ENCODE measurements at regions not wholly inside any gene's neighbourhood (a gene's known extent, or its start where the extent isn't known, plus 50 kb on each side); places are given as distances from the start of the nearest gene placed in this dataset.

DNA sequence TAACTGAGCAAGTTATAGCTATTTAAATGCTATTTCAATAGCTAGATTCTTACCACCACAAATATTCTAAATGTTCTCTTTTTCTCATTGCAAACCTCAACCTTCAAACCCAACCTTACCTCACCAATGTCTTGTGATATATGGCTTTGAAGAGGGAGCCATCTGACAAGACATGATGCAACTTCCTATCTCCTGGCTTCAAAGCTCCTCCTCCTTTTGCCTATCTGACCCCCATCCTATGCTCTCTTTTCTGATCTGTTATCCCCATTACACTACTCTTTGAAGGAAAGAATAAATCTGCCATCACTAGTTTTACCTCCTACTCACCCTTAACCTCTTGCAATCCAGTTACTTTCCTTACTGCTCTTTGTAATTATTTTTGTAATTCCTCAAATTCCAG lies 235.6 kb upstream of the ZSWIM2 start:
- H3K79me2 ChIP-seq (ENCODE audit: insufficient read depth, low read length), result no peaks in the 10 kb centered on the region
- H3K4me2 ChIP-seq (ENCODE audit: low read depth, low read length, poor library complexity, severe bottlenecking), result no peak overlapping the region
- TF ChIP-seq, protein P1, sequence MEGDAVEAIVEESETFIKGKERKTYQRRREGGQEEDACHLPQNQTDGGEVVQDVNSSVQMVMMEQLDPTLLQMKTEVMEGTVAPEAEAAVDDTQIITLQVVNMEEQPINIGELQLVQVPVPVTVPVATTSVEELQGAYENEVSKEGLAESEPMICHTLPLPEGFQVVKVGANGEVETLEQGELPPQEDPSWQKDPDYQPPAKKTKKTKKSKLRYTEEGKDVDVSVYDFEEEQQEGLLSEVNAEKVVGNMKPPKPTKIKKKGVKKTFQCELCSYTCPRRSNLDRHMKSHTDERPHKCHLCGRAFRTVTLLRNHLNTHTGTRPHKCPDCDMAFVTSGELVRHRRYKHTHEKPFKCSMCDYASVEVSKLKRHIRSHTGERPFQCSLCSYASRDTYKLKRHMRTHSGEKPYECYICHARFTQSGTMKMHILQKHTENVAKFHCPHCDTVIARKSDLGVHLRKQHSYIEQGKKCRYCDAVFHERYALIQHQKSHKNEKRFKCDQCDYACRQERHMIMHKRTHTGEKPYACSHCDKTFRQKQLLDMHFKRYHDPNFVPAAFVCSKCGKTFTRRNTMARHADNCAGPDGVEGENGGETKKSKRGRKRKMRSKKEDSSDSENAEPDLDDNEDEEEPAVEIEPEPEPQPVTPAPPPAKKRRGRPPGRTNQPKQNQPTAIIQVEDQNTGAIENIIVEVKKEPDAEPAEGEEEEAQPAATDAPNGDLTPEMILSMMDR (IDR thresholded peaks at IDR 0.05; ENCODE audit: insufficient read depth, low read length, poor library complexity, severe bottlenecking), result no peak
- no peak for TF ChIP-seq EZH2phosphoT487 (conservative IDR thresholded peaks at IDR 0.05; ENCODE audit: low read length)
- no peaks in the 10 kb centered on the region for H3K36me3 ChIP-seq (ENCODE audit: low read length)
- H3K9ac ChIP-seq (ENCODE audit: low read length), result no peak overlapping the region
- H4K20me1 ChIP-seq (ENCODE audit: low read depth, low read length), result no peaks in the 10 kb centered on the region
- no peaks in the 10 kb centered on the region for H3K9me3 ChIP-seq (ENCODE audit: insufficient read depth, low read length)
- H3K27ac ChIP-seq (ENCODE audit: low read depth, low read length), result no peak overlapping the region
- no peaks in the 10 kb centered on the region for H3F3A ChIP-seq (ENCODE audit: insufficient read depth)
- H2AFZ ChIP-seq (ENCODE audit: low read depth, low read length, severe bottlenecking), result no peak overlapping the region
- H3K27me3 ChIP-seq (ENCODE audit: low read length), result no peaks in the 10 kb centered on the region
- no peaks in the 10 kb centered on the region for H3K9me2 ChIP-seq (replicated peaks; ENCODE audit: insufficient read depth, low read length)
- no peak overlapping the region for H3K4me3 ChIP-seq (ENCODE audit: insufficient read depth, low read length, poor library complexity, severe bottlenecking)

DNA sequence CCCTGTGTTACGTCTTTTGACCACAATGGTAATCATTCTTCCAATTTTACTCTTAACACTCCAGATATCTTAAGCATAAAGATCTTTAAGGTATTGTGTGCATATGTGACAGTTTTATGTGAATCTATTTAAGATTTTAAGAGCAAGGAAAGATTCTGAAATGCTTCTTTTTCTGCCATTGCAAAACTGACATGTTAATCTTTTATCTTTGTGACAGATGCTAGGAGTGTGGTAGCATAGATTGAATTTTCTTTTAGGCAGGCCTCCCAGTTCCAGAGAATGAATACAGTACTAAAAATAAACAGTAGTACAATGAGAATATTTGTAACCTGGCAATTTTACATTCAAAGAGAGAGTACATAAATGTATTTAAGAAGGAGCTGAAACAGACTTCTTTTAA lies 232.5 kb upstream of the ZSWIM2 start:
- no peaks in the 10 kb centered on the region for H3K27me3 ChIP-seq (ENCODE audit: low read length)
- no peak overlapping the region for H3K27ac ChIP-seq (ENCODE audit: low read depth, low read length)
- H3F3A ChIP-seq (ENCODE audit: insufficient read depth), result no peaks in the 10 kb centered on the region
- no peaks in the 10 kb centered on the region for H3K36me3 ChIP-seq (ENCODE audit: low read length)
- no peaks in the 10 kb centered on the region for H3K9me2 ChIP-seq (replicated peaks; ENCODE audit: insufficient read depth, low read length)
- TF ChIP-seq EZH2phosphoT487 (conservative IDR thresholded peaks at IDR 0.05; ENCODE audit: low read length), result no peak
- TF ChIP-seq, protein P1 (IDR thresholded peaks at IDR 0.05; ENCODE audit: insufficient read depth, low read length, poor library complexity, severe bottlenecking), result no peak
- no peaks in the 10 kb centered on the region for H4K20me1 ChIP-seq (ENCODE audit: low read depth, low read length)
- no peak overlapping the region for H3K4me3 ChIP-seq (ENCODE audit: insufficient read depth, low read length, poor library complexity, severe bottlenecking)
- no peaks in the 10 kb centered on the region for H3K79me2 ChIP-seq (ENCODE audit: insufficient read depth, low read length)
- no peak overlapping the region for H3K4me2 ChIP-seq (ENCODE audit: low read depth, low read length, poor library complexity, severe bottlenecking)
- H3K9ac ChIP-seq (ENCODE audit: low read length), result no peak overlapping the region
- no peak overlapping the region for H2AFZ ChIP-seq (ENCODE audit: low read depth, low read length, severe bottlenecking)
- no peaks in the 10 kb centered on the region for H3K9me3 ChIP-seq (ENCODE audit: insufficient read depth, low read length)

DNA sequence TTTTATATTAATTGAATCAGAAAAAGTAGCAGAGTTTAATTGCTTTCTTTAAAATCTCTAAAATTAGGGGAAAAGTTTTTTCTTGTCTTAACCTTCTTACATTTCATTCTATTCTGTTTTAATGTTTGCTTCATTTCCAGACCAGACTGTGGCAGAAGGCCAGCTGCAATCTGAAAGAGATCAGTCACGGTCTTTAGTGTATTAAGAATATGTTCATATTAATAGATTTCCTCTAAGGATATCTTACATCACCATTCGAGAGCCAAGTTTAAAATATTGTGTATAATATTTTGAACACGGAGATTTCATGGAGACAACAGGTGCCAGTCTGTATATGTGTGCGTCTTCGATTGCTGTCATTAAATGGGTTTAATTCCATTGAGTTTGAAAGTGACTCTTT lies 230.9 kb upstream of the ZSWIM2 start:
- no peaks in the 10 kb centered on the region for H3K79me2 ChIP-seq (ENCODE audit: insufficient read depth, low read length)
- H3K4me3 ChIP-seq (ENCODE audit: insufficient read depth, low read length, poor library complexity, severe bottlenecking), result no peak overlapping the region
- H2AFZ ChIP-seq (ENCODE audit: low read depth, low read length, severe bottlenecking), result no peak overlapping the region
- H4K20me1 ChIP-seq (ENCODE audit: low read depth, low read length), result no peaks in the 10 kb centered on the region
- H3K9me2 ChIP-seq (replicated peaks; ENCODE audit: insufficient read depth, low read length), result no peaks in the 10 kb centered on the region
- no peaks in the 10 kb centered on the region for H3K9me3 ChIP-seq (ENCODE audit: insufficient read depth, low read length)
- H3F3A ChIP-seq (ENCODE audit: insufficient read depth), result no peaks in the 10 kb centered on the region
- H3K27ac ChIP-seq (ENCODE audit: low read depth, low read length), result no peak overlapping the region
- TF ChIP-seq, protein P1 (IDR thresholded peaks at IDR 0.05; ENCODE audit: insufficient read depth, low read length, poor library complexity, severe bottlenecking), result no peak
- no peak for TF ChIP-seq EZH2phosphoT487 (conservative IDR thresholded peaks at IDR 0.05; ENCODE audit: low read length)
- no peak overlapping the region for H3K4me2 ChIP-seq (ENCODE audit: low read depth, low read length, poor library complexity, severe bottlenecking)
- no peaks in the 10 kb centered on the region for H3K27me3 ChIP-seq (ENCODE audit: low read length)
- H3K36me3 ChIP-seq (ENCODE audit: low read length), result no peaks in the 10 kb centered on the region
- no peak overlapping the region for H3K9ac ChIP-seq (ENCODE audit: low read length)
